Thoracic aorta (tissue), 2 donors: ENCODE measurements at regions not wholly inside any gene's neighbourhood (a gene's known extent, or its start where the extent isn't known, plus 50 kb on each side); places are given as distances from the start of the nearest gene placed in this dataset.
A peak's percentile ranks its signal among the peaks of the same experiment; 100 is the strongest.

Source experiments
- ATAC-seq: fragments of 150-250 bp; one replicate; pipeline ENCODE4 v1.8.0; 2017; ENCODE audit warnings: low read depth; ENCODE audit not compliant: insufficient number of reproducible peaks, low FRiP score
- DNase-seq: peaks from one replicate; pipeline ENCODE4 v3.0.0-alpha.2; 2020; ENCODE audit warnings: low spot score
- H3K27ac ChIP-seq, 2 donors: fragments of 200-600 bp; sonication (generic); 1 replicate in 1 of 2; 2 replicates in 1 of 2; pipeline ENCODE4 v1.5.1; 2016; ENCODE audit warnings: mild to moderate bottlenecking in 2 of 2, moderate library complexity in 2 of 2
- H3K27me3 ChIP-seq: fragments of 200-600 bp; sonication (generic); replicated peaks from 2 replicates; pipeline ENCODE4 v1.6.0; 2016; ENCODE audit warnings: mild to moderate bottlenecking; ENCODE audit not compliant: insufficient read depth
- H3K36me3 ChIP-seq: fragments of 200-600 bp; sonication (generic); one replicate; pipeline ENCODE4 v1.5.1; 2016
- H3K4me1 ChIP-seq, 2 donors: fragments of 200-600 bp; sonication (generic); 1 replicate in 1 of 2; 2 replicates in 1 of 2; pipeline versions ENCODE4 v1.5.1 to v1.6.0; 2016; ENCODE audit warnings: low read depth in 2 of 2, mild to moderate bottlenecking in 1 of 2; ENCODE audit not compliant: control insufficient read depth in 1 of 2
- H3K4me3 ChIP-seq: fragments of 200-600 bp; sonication (generic); 2 replicates; pipeline ENCODE4 v1.5.1; 2016; ENCODE audit warnings: mild to moderate bottlenecking
- H3K9me3 ChIP-seq: fragments of 200-600 bp; sonication (generic); 2 replicates; pipeline ENCODE4 v1.5.1; 2016
- TF ChIP-seq, protein P1 (sequence below): fragments of 200-600 bp; sonication (generic); IDR thresholded peaks from one replicate; pipeline ENCODE4 v1.5.1; 2019; ENCODE audit warnings: antibody characterized with exemption

DNA sequence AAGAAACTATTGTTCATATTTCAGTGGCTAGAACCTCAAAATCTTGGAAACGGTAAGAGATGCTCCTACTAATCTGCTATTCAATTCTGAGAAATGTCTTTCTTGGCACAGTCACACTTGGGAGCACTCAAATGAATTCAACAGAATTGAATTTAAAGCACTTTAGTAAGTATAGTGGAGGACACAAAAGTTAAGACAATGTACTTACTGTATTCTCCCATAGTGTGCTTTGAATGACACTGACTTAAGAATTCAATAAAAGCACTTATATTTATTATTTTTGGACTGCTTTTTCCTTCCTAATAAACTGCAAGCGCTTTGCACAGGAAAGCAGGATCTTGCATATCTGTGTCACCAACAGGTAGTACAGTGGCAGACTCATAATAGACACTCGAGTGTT is 156.1 kb upstream of the RIMS1 start:
- peaks cover 19 to 28% of the 10 kb centered on the region in 2 donors for H3K4me1 ChIP-seq
- DNase-seq (no peak), ATAC-seq (no peak)
- no peaks in the 10 kb centered on the region for H3K36me3 ChIP-seq
- H3K9me3 ChIP-seq: no peaks in the 10 kb centered on the region
- H3K27ac ChIP-seq: peak overlapping the region in 1 of 2 donors; percentile 45
- H3K27me3 ChIP-seq: no peaks in the 10 kb centered on the region
- TF ChIP-seq, protein P1, sequence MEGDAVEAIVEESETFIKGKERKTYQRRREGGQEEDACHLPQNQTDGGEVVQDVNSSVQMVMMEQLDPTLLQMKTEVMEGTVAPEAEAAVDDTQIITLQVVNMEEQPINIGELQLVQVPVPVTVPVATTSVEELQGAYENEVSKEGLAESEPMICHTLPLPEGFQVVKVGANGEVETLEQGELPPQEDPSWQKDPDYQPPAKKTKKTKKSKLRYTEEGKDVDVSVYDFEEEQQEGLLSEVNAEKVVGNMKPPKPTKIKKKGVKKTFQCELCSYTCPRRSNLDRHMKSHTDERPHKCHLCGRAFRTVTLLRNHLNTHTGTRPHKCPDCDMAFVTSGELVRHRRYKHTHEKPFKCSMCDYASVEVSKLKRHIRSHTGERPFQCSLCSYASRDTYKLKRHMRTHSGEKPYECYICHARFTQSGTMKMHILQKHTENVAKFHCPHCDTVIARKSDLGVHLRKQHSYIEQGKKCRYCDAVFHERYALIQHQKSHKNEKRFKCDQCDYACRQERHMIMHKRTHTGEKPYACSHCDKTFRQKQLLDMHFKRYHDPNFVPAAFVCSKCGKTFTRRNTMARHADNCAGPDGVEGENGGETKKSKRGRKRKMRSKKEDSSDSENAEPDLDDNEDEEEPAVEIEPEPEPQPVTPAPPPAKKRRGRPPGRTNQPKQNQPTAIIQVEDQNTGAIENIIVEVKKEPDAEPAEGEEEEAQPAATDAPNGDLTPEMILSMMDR: no peak
- H3K4me3 ChIP-seq: no peak overlapping the region

DNA sequence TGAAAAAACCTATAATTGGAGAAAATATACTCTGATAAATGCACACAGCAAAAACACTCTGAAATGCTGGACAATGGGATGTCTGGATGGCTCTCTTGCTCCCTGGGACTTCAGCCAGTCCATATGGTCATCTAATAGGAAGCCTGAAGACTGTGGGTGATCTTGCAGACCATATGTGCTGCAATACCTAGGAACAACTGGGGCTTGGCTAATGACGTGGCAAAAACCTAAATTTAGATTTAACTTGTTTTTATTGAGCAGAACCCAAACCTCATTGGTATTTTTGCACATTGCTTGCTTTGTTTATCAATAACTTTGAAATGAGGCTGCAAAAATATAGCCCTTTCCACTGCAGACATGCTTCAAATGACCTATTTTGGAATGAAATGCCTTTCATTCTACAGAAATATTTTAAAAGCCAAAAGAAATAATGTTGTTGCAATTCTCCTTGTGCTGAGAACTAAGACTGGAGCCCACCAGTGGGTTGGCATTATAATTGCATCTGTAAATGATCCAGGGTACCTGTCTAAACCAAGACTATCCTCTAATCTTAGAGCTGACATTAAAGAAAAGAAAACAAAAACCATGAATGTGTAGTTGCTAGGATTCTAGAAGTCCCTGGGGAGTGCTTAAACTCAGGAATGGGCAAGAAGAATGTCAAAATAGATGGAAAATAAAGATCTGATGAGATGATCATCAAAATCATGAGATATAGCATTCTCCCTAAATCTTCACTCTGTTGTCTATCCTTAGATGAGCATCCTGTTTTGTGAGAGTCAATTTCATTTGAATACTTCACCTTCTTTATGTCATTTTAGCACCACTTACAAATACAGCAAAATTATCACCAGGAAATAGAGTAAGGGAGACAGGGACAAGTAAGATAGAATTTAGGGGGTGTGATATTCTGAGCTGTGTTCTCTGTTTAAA is 152.1 kb upstream of the RIMS1 start:
- Histone ChIP-seq H3K4me3 (no peak overlapping the region), H3K36me3 (no peaks in the 10 kb centered on the region), H3K9me3 (no peaks in the 10 kb centered on the region), H3K27me3 (no peaks in the 10 kb centered on the region), H3K27ac (no peak overlapping the region), H3K4me1 (peaks cover 14 to 22% of the 10 kb centered on the region in 2 donors)
- ATAC-seq (no peak), DNase-seq (no peak)
- TF ChIP-seq, protein P1: no peak

DNA sequence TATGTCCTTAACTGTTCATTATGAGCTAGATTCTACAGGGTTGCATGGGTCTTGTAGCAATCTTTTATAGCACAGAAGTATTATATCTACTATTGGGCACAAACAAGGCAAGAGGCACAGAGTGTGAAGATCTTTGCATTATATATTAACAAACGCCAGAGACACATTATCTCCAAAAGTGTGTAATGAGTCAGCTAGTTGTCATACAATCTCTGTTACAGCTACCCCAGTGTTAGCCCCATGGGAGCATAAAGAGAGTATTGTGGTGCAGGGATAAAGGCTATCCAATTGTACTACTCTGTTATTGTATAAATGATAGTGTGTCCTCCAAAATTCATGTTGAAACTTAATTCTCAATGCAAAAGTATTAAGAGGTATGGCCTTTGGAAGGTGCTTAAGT is 148.4 kb upstream of the RIMS1 start:
- Histone ChIP-seq H3K27ac (no peak overlapping the region), H3K4me3 (no peak overlapping the region), H3K36me3 (no peaks in the 10 kb centered on the region), H3K27me3 (no peaks in the 10 kb centered on the region), H3K9me3 (no peaks in the 10 kb centered on the region), H3K4me1 (peaks cover 9 to 11% of the 10 kb centered on the region in 2 donors)
- DNase-seq: no peak
- ATAC-seq: no peak
- TF ChIP-seq, protein P1: no peak

DNA sequence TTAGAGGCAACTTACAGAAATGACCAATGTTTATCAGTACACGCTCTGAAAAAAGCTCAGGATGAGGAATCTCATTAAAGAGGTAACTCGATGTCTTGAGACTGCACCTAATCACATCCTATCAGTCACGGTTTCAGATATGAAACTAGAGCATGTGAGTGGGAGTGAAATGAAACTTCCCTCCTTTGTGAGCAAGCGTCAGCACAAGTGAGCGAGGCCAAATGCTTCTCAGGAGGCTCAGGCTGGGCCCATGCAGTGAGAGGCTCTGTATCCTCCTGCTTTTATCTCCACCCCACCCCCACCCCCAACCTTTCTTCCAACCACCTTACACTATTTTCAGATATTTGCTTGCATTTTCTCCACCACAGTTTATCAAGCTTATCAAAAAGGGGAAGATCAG is 140.8 kb upstream of the RIMS1 start:
- Histone ChIP-seq H3K9me3 (no peaks in the 10 kb centered on the region), H3K36me3 (no peaks in the 10 kb centered on the region), H3K27ac (no peak overlapping the region), H3K27me3 (no peaks in the 10 kb centered on the region), H3K4me1 (no peaks in the 10 kb centered on the region), H3K4me3 (no peak overlapping the region)
- TF ChIP-seq, protein P1: no peak
- DNase-seq (no peak), ATAC-seq (no peak)

DNA sequence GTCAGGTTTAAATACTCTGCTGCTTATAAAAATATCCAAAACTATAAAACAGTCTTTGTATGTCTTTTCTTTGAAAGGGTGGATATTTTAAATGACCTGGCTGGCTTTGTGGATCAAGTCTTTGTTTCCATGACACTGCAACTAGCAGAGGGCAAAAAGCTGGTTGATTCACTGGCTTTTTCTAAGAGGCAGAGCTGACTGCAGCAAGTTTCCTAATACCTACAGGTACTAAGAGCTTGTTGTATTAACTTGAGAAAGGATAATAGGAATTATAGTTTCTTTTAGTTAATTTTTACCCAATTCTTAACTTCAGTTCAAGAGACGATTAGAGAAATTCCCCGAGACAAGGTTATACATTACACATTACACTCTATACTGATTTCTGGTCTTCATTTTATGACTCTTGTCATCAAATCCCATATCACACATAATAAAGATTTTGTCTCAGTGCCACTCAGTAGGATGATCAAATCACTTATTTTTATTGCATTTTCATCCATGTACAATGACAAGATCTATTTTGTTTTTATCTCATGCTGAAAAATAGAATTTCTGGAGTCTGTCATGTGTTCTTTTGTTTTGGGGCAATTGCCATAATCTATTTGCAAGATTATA is 120.1 kb upstream of the RIMS1 start:
- DNase-seq (no peak), ATAC-seq (no peak)
- H3K27ac ChIP-seq: no peak overlapping the region
- H3K4me3 ChIP-seq: no peak overlapping the region
- H3K9me3 ChIP-seq: no peaks in the 10 kb centered on the region
- TF ChIP-seq, protein P1: no peak
- H3K27me3 ChIP-seq: no peaks in the 10 kb centered on the region
- H3K4me1 ChIP-seq: no peaks in the 10 kb centered on the region
- no peaks in the 10 kb centered on the region for H3K36me3 ChIP-seq
